Astrocyte of the cerebellum (primary cell): ENCODE measurements at regions not wholly inside any gene's neighbourhood (a gene's known extent, or its start where the extent isn't known, plus 50 kb on each side); places are given as distances from the start of the nearest gene placed in this dataset.

Source experiments
- DNase-seq: peaks from one replicate; pipeline ENCODE4 v3.0.0-alpha.2; 2011; ENCODE audit warnings: low read depth
- H3K4me3 ChIP-seq: 2 replicates; pipeline ENCODE4 v1.5.1; 2011; ENCODE audit warnings: mild to moderate bottlenecking, low read depth, low read length, moderate library complexity
- CTCF ChIP-seq: IDR thresholded peaks from 2 replicates; pipeline ENCODE4 v1.5.1; 2012; ENCODE audit warnings: low read length, low read depth, moderate library complexity, mild to moderate bottlenecking; ENCODE audit errors: missing control alignments
- in situ Hi-C: cut with HindIII; loops from 2 replicates; pipeline ENCODE4 v1.10.0; 2017; ENCODE audit warnings: low sequenced_read_pairs

- H3K4me3 ChIP-seq: no peak overlapping the region
- in situ Hi-C loops: no loop called here
- TF ChIP-seq CTCF: no peak
- DNase-seq: no peak
These were observed 568.4 kb upstream of the MAP3K7 start for GRCh38 chr6:91155129-91155785.

DNA sequence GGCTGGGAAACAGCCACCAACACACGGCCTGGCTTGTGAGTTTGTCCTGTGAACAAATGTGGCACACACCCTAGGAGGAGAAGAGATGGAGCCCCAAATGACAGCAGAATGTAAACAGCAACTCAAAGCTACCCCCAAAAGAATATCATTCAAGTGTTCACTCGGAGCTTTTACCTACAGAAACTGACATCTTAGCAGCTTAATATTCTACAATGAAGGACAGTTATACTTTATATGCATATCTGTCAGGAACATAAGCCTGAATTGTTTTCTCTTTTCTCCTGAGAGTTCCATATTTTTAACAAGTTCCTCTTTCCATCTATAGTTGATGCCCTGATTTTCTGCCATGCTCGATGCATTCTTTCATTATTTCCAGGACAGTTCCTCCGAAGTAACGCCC lies 566.0 kb upstream of the MAP3K7 start:
- H3K4me3 ChIP-seq: no peak overlapping the region
- no peak for TF ChIP-seq CTCF
- in situ Hi-C loops: no loop called here
- no peak for DNase-seq

GRCh38 chr6:91149956-91150705 lies 563.3 kb upstream of the MAP3K7 start:
- in situ Hi-C loops: no loop called here
- H3K4me3 ChIP-seq: no peak overlapping the region
- peak; percentile 13 for DNase-seq
- TF ChIP-seq CTCF: no peak

- in situ Hi-C loops: no loop called here
- no peak overlapping the region for H3K4me3 ChIP-seq
- no peak for DNase-seq
- no peak for TF ChIP-seq CTCF
These were observed 562.5 kb upstream of the MAP3K7 start for GRCh38 chr6:91149246-91149955.

- no peak overlapping the region for H3K4me3 ChIP-seq
- in situ Hi-C loops: no loop called here
- no peak for TF ChIP-seq CTCF
These were observed 557.3 kb upstream of the MAP3K7 start for GRCh38 chr6:91144126-91144525.

DNA sequence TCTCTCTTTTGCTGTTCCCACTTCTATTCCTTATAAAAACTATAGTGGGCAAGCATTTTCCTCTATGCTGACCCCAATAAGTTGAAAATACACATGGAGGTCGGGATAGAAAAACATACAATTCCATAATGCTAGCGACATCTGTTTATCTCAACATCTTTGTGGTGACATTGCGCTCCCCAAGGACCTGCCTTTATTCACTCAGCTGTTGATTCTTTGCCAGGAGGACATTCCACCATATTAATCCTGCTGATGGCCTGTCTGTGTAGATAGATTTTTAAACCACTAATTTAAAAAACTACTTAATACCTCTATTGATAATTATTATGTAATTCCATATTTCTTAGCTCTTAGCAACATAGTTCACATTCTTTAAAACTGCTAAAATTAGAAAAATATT lies 555.3 kb upstream of the MAP3K7 start:
- in situ Hi-C loops: no loop called here
- TF ChIP-seq CTCF: no peak
- DNase-seq: no peak

More at GRCh38 chr6:91144126-91144525, 557.3 kb upstream of the MAP3K7 start:
- no peak for DNase-seq

More for the DNA sequence above, 555.3 kb upstream of the MAP3K7 start:
- H3K4me3 ChIP-seq: no peak overlapping the region
